ENCODE measurements at regions not wholly inside any gene's neighbourhood (a gene's known extent, or its start where the extent isn't known, plus 50 kb on each side); places are given as distances from the start of the nearest gene placed in this dataset.

GRCh38 chr12:30105505-30105904 lies 321.8 kb upstream of the TMTC1 start:
- H3K4me3 ChIP-seq = no peak overlapping the region
- H3K36me3 ChIP-seq = no peaks in the 10 kb centered on the region
- no peaks in the 10 kb centered on the region for H3K9me3 ChIP-seq
- no peak overlapping the region for H3K27ac ChIP-seq
- DNase-seq (ENCODE audit: low spot score in 2 of 2) = no peak
- no peak for TF ChIP-seq CTCF (IDR thresholded peaks at IDR 0.05)
- intact Hi-C loops (cut with DNase I) = no loop called here
- no peaks in the 10 kb centered on the region for H3K27me3 ChIP-seq
- H3K4me1 ChIP-seq = no peaks in the 10 kb centered on the region

GRCh38 chr12:30104971-30105370 lies 321.2 kb upstream of the TMTC1 start:
- Histone ChIP-seq H3K27me3 (no peaks in the 10 kb centered on the region), H3K4me1 (no peaks in the 10 kb centered on the region), H3K4me3 (no peak overlapping the region), H3K36me3 (no peaks in the 10 kb centered on the region), H3K27ac (no peak overlapping the region), H3K9me3 (no peaks in the 10 kb centered on the region)
- DNase-seq (ENCODE audit: low spot score in 2 of 2) = no peak
- TF ChIP-seq CTCF (IDR thresholded peaks at IDR 0.05) = no peak
- intact Hi-C loops (cut with DNase I) = no loop called here

GRCh38 chr12:30100741-30101140 lies 317.0 kb upstream of the TMTC1 start:
- Histone ChIP-seq H3K27me3 (no peaks in the 10 kb centered on the region), H3K27ac (no peak overlapping the region), H3K4me3 (no peak overlapping the region), H3K4me1 (no peaks in the 10 kb centered on the region), H3K9me3 (no peaks in the 10 kb centered on the region), H3K36me3 (no peaks in the 10 kb centered on the region)
- no peak for DNase-seq (ENCODE audit: low spot score in 2 of 2)
- TF ChIP-seq CTCF (IDR thresholded peaks at IDR 0.05) = no peak
- intact Hi-C loops (cut with DNase I) = no loop called here

GRCh38 chr12:30098677-30099076 lies 314.9 kb upstream of the TMTC1 start:
- no peaks in the 10 kb centered on the region for H3K36me3 ChIP-seq
- H3K27ac ChIP-seq = no peak overlapping the region
- TF ChIP-seq CTCF (IDR thresholded peaks at IDR 0.05) = no peak
- H3K9me3 ChIP-seq = no peaks in the 10 kb centered on the region
- no peak overlapping the region for H3K4me3 ChIP-seq
- H3K27me3 ChIP-seq = no peaks in the 10 kb centered on the region
- intact Hi-C loops (cut with DNase I) = no loop called here
- H3K4me1 ChIP-seq = no peaks in the 10 kb centered on the region
- no peak for DNase-seq (ENCODE audit: low spot score in 2 of 2)

GRCh38 chr12:30095511-30095910 lies 311.8 kb upstream of the TMTC1 start:
- no peak overlapping the region for H3K27ac ChIP-seq
- intact Hi-C loops (cut with DNase I) = no loop called here
- no peak overlapping the region for H3K4me3 ChIP-seq
- DNase-seq (ENCODE audit: low spot score in 2 of 2) = no peak
- TF ChIP-seq CTCF (IDR thresholded peaks at IDR 0.05) = no peak
- H3K9me3 ChIP-seq = no peaks in the 10 kb centered on the region
- no peaks in the 10 kb centered on the region for H3K36me3 ChIP-seq
- no peaks in the 10 kb centered on the region for H3K4me1 ChIP-seq
- H3K27me3 ChIP-seq = no peaks in the 10 kb centered on the region

GRCh38 chr12:30092983-30093617 lies 309.4 kb upstream of the TMTC1 start:
- Histone ChIP-seq H3K9me3 (no peaks in the 10 kb centered on the region), H3K36me3 (no peaks in the 10 kb centered on the region), H3K4me1 (no peaks in the 10 kb centered on the region), H3K27me3 (no peaks in the 10 kb centered on the region), H3K27ac (no peak overlapping the region), H3K4me3 (no peak overlapping the region)
- TF ChIP-seq CTCF (IDR thresholded peaks at IDR 0.05) = no peak
- intact Hi-C loops (cut with DNase I) = no loop called here
- DNase-seq (ENCODE audit: low spot score in 2 of 2) = no peak

Measured in ascending aorta (tissue), 2 donors.